GM12878 (cell line): ENCODE measurements at regions not wholly inside any gene's neighbourhood (a gene's known extent, or its start where the extent isn't known, plus 50 kb on each side); places are given as distances from the start of the nearest gene placed in this dataset.

Experiments used
- ATAC-seq: fragments of 200-7000 bp; cut with Tn5 transposase; 3 replicates; pipeline ENCODE4 v1.9.1; 2020; ENCODE audit warnings: mild to moderate bottlenecking, moderate library complexity
- BruUV-seq: library from RNA; stranded (reverse); fragments of 400-500 nt; replicated peaks from 2 replicates; lab custom pipeline; 2021; lab: Mats Ljungman, UMichigan
- CTCF ChIA-PET: fragments of 300-600 bp; sonication (Branson Sonifier 250); formaldehyde crosslinking; extraction: SDS; loops from one replicate; lab custom pipeline; 2021; ENCODE audit warnings: inconsistent platforms; lab: Yijun Ruan, JAX
- POLR2A ChIA-PET: fragments of 350-600 bp; formaldehyde crosslinking; extraction: SDS; loops from one replicate; lab custom pipeline; 2021; ENCODE audit warnings: inconsistent platforms; lab: Charles Lee
- RAD21 ChIA-PET: fragments of 300-600 bp; sonication (Branson Sonifier 250); formaldehyde crosslinking; loops from one replicate; lab custom pipeline; 2023; ENCODE audit warnings: antibody characterized with exemption; ENCODE audit not compliant: unreplicated experiment; lab: Charles Lee
- SMC1A ChIA-PET: fragments of 300-600 bp; sonication (Branson Sonifier 250); formaldehyde crosslinking; loops from one replicate; lab custom pipeline; 2023; ENCODE audit not compliant: unreplicated experiment, uncharacterized antibody; lab: Charles Lee
- DNase-seq: peaks from one replicate; pipeline ENCODE4 v3.0.0-alpha.2; 2011; ENCODE audit warnings: low read depth, low spot score
- FAIRE-seq: peaks from 3 replicates; lab custom pipeline; 2011; peaks lifted over from hg19 to GRCh38; lab: Jason Lieb, UNC
- H2AFZ ChIP-seq: 2 replicates; pipeline ENCODE4 v1.6.0; 2011; ENCODE audit warnings: low read depth, low read length, control low read depth; ENCODE audit not compliant: control insufficient read depth
- H3K27ac ChIP-seq: 2 replicates; pipeline ENCODE4 v1.5.1; 2011; ENCODE audit warnings: control low read depth; ENCODE audit not compliant: control insufficient read depth, insufficient read depth
- H3K27me3 ChIP-seq, 2 experiments: replicated peaks in 1 of 2; 2 replicates each; pipeline versions ENCODE4 v1.6.0 to v1.6.1; 2011; ENCODE audit warnings: low read length in 1 of 2; ENCODE audit not compliant: control insufficient read depth in 2 of 2, insufficient read depth in 2 of 2
- H3K36me3 ChIP-seq, 2 experiments: 2 replicates each; pipeline ENCODE4 v1.5.1; 2011; ENCODE audit warnings: low read length in 1 of 2; ENCODE audit not compliant: control insufficient read depth in 2 of 2, insufficient read depth in 2 of 2
- H3K4me1 ChIP-seq: 2 replicates; pipeline ENCODE4 v1.6.1; 2011; ENCODE audit warnings: mild to moderate bottlenecking, low read length, moderate library complexity, mixed read lengths; ENCODE audit not compliant: control insufficient read depth, insufficient read depth
- H3K4me2 ChIP-seq: 2 replicates; pipeline ENCODE4 v1.6.0; 2011; ENCODE audit warnings: control low read depth; ENCODE audit not compliant: control insufficient read depth, insufficient read depth
- H3K4me3 ChIP-seq: fragments of 200-600 bp; sonication (generic); 2 replicates; pipeline ENCODE4 v1.5.1; 2016
- H3K79me2 ChIP-seq: 2 replicates; pipeline ENCODE4 v1.6.0; 2011; ENCODE audit warnings: low read length; ENCODE audit not compliant: control insufficient read depth, insufficient read depth
- H3K9ac ChIP-seq: 2 replicates; pipeline ENCODE4 v1.8.0; 2011; ENCODE audit warnings: low read length, control low read depth, mixed read lengths; ENCODE audit not compliant: control insufficient read depth, insufficient read depth
- H3K9me3 ChIP-seq: replicated peaks from 3 replicates; pipeline ENCODE4 v1.5.1; 2011; ENCODE audit warnings: mild to moderate bottlenecking, low read length; ENCODE audit not compliant: control insufficient read depth, insufficient read depth
- H4K20me1 ChIP-seq: 2 replicates; pipeline ENCODE4 v1.6.0; 2011; ENCODE audit not compliant: control insufficient read depth, insufficient read depth
- ATF7 ChIP-seq: fragments of 450-650 bp; IDR thresholded peaks from 2 replicates; pipeline ENCODE4 v1.6.1; 2016; ENCODE audit warnings: low read depth, mild to moderate bottlenecking
- BCL11A ChIP-seq: IDR thresholded peaks from 2 replicates; pipeline ENCODE4 v1.6.1; 2011; ENCODE audit warnings: low read depth, low read length
- EGR1 ChIP-seq, 2 experiments: IDR thresholded peaks; 1 replicate in 1 of 2; 2 replicates in 1 of 2; pipeline ENCODE4 v1.6.1; 2011 to 2012; ENCODE audit warnings: low read depth in 2 of 2, low read length in 2 of 2, borderline replicate concordance in 1 of 2, mild to moderate bottlenecking in 1 of 2, moderate library complexity in 1 of 2
- EZH2 ChIP-seq: IDR thresholded peaks from 2 replicates; pipeline ENCODE4 v1.6.1; 2012; ENCODE audit warnings: low read depth, mild to moderate bottlenecking, control low read depth, inconsistent platforms, low read length, borderline replicate concordance; ENCODE audit not compliant: control insufficient read depth
- GABPA ChIP-seq: IDR thresholded peaks from 2 replicates; pipeline ENCODE4 v1.6.1; 2014; ENCODE audit warnings: antibody characterized with exemption, low read depth, mild to moderate bottlenecking, inconsistent platforms
- IRF5 ChIP-seq: fragments of 450-650 bp; IDR thresholded peaks from 2 replicates; pipeline ENCODE4 v1.6.1; 2017; ENCODE audit warnings: borderline replicate concordance
- KLF5 ChIP-seq: fragments of 450-650 bp; IDR thresholded peaks from 2 replicates; pipeline ENCODE4 v1.6.1; 2014; ENCODE audit warnings: mild to moderate bottlenecking; ENCODE audit not compliant: partially characterized antibody
- NR2C1 ChIP-seq: fragments of 450-650 bp; IDR thresholded peaks from 2 replicates; pipeline ENCODE4 v1.6.1; 2017; ENCODE audit warnings: antibody characterized with exemption, mild to moderate bottlenecking, moderate library complexity
- POLR2AphosphoS5 ChIP-seq: IDR thresholded peaks from 2 replicates; pipeline ENCODE4 v1.6.1; 2011; ENCODE audit warnings: mild to moderate bottlenecking, low read length, inconsistent platforms
- RUNX3 ChIP-seq: IDR thresholded peaks from 2 replicates; pipeline ENCODE4 v1.6.1; 2012; ENCODE audit warnings: low read length, inconsistent platforms
- SMC3 ChIP-seq: IDR thresholded peaks from 2 replicates; pipeline ENCODE4 v1.6.1; 2011; ENCODE audit warnings: low read length, improper control_type of control experiment, borderline replicate concordance
- SREBF1 ChIP-seq: IDR thresholded peaks from 2 replicates; pipeline ENCODE4 v1.6.1; 2012; ENCODE audit warnings: mild to moderate bottlenecking, low read length
- TBL1XR1 ChIP-seq: IDR thresholded peaks from 2 replicates; pipeline ENCODE4 v1.6.1; 2012; ENCODE audit warnings: low read depth, low read length, improper control_type of control experiment
- ZZZ3 ChIP-seq: IDR thresholded peaks from 2 replicates; pipeline ENCODE4 v1.6.1; 2011; ENCODE audit warnings: low read depth; ENCODE audit not compliant: control insufficient read depth, insufficient read length
- WGBS: methylation state at CpG from one replicate; pipeline ENCODE4 v1.1.6; 2016; ENCODE audit warnings: low lambda C conversion rate; ENCODE audit not compliant: insufficient replicate concordance, insufficient coverage; ENCODE audit errors: missing lambda C conversion rate; 5-methylcytosine and 5-hydroxymethylcytosine counted together
- in situ Hi-C: fragments of 300-500 bp; cut with MboI; formaldehyde crosslinking; loops from 9 replicates; pipeline ENCODE4 v1.14.3; 2018; ENCODE audit warnings: mixed read lengths
- intact Hi-C: fragments of 100-400 bp; cut with micrococcal nuclease; formaldehyde crosslinking; loops from one replicate; pipeline ENCODE4 v1.14.2; 2022; ENCODE audit not compliant: unreplicated experiment
- TF ChIP-seq, protein P1 (sequence below): fragments of 450-650 bp; IDR thresholded peaks from 2 replicates; pipeline ENCODE4 v1.6.1; 2017; ENCODE audit warnings: low read depth, mild to moderate bottlenecking, moderate library complexity
- TF ChIP-seq, protein P2 (sequence below): fragments of 450-650 bp; IDR thresholded peaks from 2 replicates; pipeline ENCODE4 v1.6.1; 2017; ENCODE audit warnings: mild to moderate bottlenecking

GRCh38 chr7:17411922-17412321 lies 113.5 kb downstream of the AHR start (continued):
- TF ChIP-seq POLR2AphosphoS5 (no peak), RUNX3 (peak; percentile 26; the same call in 1 of the 2 replicates), ATF7 (peak; percentile 21; the same call in 1 of the 2 replicates), SREBF1 (no peak)
- TF ChIP-seq, protein P1, sequence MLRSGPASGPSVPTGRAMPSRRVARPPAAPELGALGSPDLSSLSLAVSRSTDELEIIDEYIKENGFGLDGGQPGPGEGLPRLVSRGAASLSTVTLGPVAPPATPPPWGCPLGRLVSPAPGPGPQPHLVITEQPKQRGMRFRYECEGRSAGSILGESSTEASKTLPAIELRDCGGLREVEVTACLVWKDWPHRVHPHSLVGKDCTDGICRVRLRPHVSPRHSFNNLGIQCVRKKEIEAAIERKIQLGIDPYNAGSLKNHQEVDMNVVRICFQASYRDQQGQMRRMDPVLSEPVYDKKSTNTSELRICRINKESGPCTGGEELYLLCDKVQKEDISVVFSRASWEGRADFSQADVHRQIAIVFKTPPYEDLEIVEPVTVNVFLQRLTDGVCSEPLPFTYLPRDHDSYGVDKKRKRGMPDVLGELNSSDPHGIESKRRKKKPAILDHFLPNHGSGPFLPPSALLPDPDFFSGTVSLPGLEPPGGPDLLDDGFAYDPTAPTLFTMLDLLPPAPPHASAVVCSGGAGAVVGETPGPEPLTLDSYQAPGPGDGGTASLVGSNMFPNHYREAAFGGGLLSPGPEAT: peak; percentile 26; the same call in 1 of the 2 replicates
- TF ChIP-seq, all 136 proteins: peak for 8

- no peaks in the 10 kb centered on the region for H3K36me3 ChIP-seq
- no peak overlapping the region for H2AFZ ChIP-seq
- SMC1A ChIA-PET: interaction anchor here (0.9 to 2.8 kb wide), 3 partner anchors 10 to 78 kb away, joined by 4 to 23 read pairs (median 8); no protein-coding TSS in a partner anchor
- POLR2A ChIA-PET: no interaction called here
- H3K27me3 ChIP-seq: no peaks in the 10 kb centered on the region
- 100% methylated on average over 1 of the region's 1 CpG for WGBS
- intact Hi-C loops: no loop called here
- no peak overlapping the region for H3K4me2 ChIP-seq
- no peaks in the 10 kb centered on the region for H3K4me1 ChIP-seq
- no peak for TF ChIP-seq NR2C1
- TF ChIP-seq GABPA: no peak
- TF ChIP-seq EZH2: no peak
- no peak for TF ChIP-seq TBL1XR1
- TF ChIP-seq, protein P2, sequence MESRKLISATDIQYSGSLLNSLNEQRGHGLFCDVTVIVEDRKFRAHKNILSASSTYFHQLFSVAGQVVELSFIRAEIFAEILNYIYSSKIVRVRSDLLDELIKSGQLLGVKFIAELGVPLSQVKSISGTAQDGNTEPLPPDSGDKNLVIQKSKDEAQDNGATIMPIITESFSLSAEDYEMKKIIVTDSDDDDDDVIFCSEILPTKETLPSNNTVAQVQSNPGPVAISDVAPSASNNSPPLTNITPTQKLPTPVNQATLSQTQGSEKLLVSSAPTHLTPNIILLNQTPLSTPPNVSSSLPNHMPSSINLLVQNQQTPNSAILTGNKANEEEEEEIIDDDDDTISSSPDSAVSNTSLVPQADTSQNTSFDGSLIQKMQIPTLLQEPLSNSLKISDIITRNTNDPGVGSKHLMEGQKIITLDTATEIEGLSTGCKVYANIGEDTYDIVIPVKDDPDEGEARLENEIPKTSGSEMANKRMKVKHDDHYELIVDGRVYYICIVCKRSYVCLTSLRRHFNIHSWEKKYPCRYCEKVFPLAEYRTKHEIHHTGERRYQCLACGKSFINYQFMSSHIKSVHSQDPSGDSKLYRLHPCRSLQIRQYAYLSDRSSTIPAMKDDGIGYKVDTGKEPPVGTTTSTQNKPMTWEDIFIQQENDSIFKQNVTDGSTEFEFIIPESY: no peak
- TF ChIP-seq BCL11A: no peak
- TF ChIP-seq POLR2AphosphoS5: no peak
- TF ChIP-seq EGR1 (IDR thresholded peaks at IDR 0.05; ENCODE audit: borderline replicate concordance in 1 of 2, low read depth in 2 of 2, low read length in 2 of 2): no peak
- no peak for TF ChIP-seq SMC3
- no peak for TF ChIP-seq IRF5
- no peak for TF ChIP-seq ZZZ3
- TF ChIP-seq KLF5: no peak
- BruUV-seq: no TSS peak
- H4K20me1 ChIP-seq: no peaks in the 10 kb centered on the region
- FAIRE-seq (no peak), DNase-seq (no peak), ATAC-seq (no peak; the same call in 2 of the 3 replicates)
- H3K79me2 ChIP-seq: no peaks in the 10 kb centered on the region
- H3K9me3 ChIP-seq: peaks cover 1% of the 10 kb centered on the region; the same call in 1 of the 3 replicates
- in situ Hi-C loops: no loop called here
- H3K9ac ChIP-seq: no peak overlapping the region
- H3K27ac ChIP-seq: no peak overlapping the region
- no peak overlapping the region for H3K4me3 ChIP-seq
- RAD21 ChIA-PET: interaction anchor here (1.0 to 1.9 kb wide), 5 partner anchors 10 to 110 kb away, joined by 3 to 7 read pairs (median 5); no protein-coding TSS in a partner anchor
- CTCF ChIA-PET: interaction anchor here (0.8 kb wide), 1 partner anchor 112 kb away, joined by 3 read pairs; no protein-coding TSS in a partner anchor
Measured at GRCh38 chr7:17412883-17413282, 114.4 kb downstream of the AHR start.
